HFFc6 (cell line): ENCODE measurements at regions not wholly inside any gene's neighbourhood (a gene's known extent, or its start where the extent isn't known, plus 50 kb on each side); places are given as distances from the start of the nearest gene placed in this dataset.

Experiments
- DNase-seq: peaks from one replicate; pipeline ENCODE4 v3.0.0-alpha.2; 2018
- H3K27ac Mint-ChIP-seq: 2 replicates; pipeline ENCODE4 v1.8.0; 2020; ENCODE audit warnings: mild to moderate bottlenecking, mixed read lengths
- H3K27me3 Mint-ChIP-seq: 2 replicates; pipeline ENCODE4 v1.8.0; 2021; ENCODE audit warnings: mild to moderate bottlenecking, moderate library complexity, mixed read lengths; ENCODE audit not compliant: insufficient read depth
- H3K36me3 Mint-ChIP-seq: 2 replicates; pipeline ENCODE4 v1.8.0; 2021; ENCODE audit warnings: low read depth, mixed read lengths
- H3K4me1 Mint-ChIP-seq: 2 replicates; pipeline ENCODE4 v1.8.0; 2020; ENCODE audit warnings: low read depth, mixed read lengths
- H3K4me3 Mint-ChIP-seq: 2 replicates; pipeline ENCODE4 v1.8.0; 2020; ENCODE audit warnings: mild to moderate bottlenecking, moderate library complexity, mixed read lengths
- H3K9me3 Mint-ChIP-seq: 2 replicates; pipeline ENCODE4 v1.8.0; 2020; ENCODE audit warnings: mild to moderate bottlenecking, mixed read lengths
- CTCF ChIP-seq: fragments of 200-600 bp; sonication (generic); IDR thresholded peaks from 2 replicates; pipeline ENCODE4 v1.5.0; 2021; ENCODE audit warnings: antibody characterized with exemption, mild to moderate bottlenecking

- Mint-ChIP-seq H3K4me1 (peaks cover 9% of the 10 kb centered on the region; the same call in 1 of the 2 replicates), H3K9me3 (no peaks in the 10 kb centered on the region), H3K36me3 (no peaks in the 10 kb centered on the region), H3K27me3 (no peaks in the 10 kb centered on the region), H3K27ac (no peak overlapping the region), H3K4me3 (no peak overlapping the region)
- DNase-seq: no peak
- no peak for TF ChIP-seq CTCF
Measured at GRCh38 chr5:163724305-163724704, 218.9 kb downstream of the MAT2B start.

- Mint-ChIP-seq H3K27ac (no peak overlapping the region), H3K4me1 (peaks cover 9% of the 10 kb centered on the region; the same call in 1 of the 2 replicates), H3K27me3 (peaks cover 2% of the 10 kb centered on the region; the same call in 1 of the 2 replicates), H3K36me3 (no peaks in the 10 kb centered on the region), H3K4me3 (no peak overlapping the region), H3K9me3 (no peaks in the 10 kb centered on the region)
- TF ChIP-seq CTCF: no peak
- no peak for DNase-seq
Measured at GRCh38 chr5:163727028-163727427, 221.6 kb downstream of the MAT2B start.

- DNase-seq: no peak
- peaks cover 9% of the 10 kb centered on the region; the same call in 1 of the 2 replicates for H3K4me1 Mint-ChIP-seq
- no peak for TF ChIP-seq CTCF
- no peak overlapping the region for H3K4me3 Mint-ChIP-seq
- peaks cover 3% of the 10 kb centered on the region; the same call in 1 of the 2 replicates for H3K27me3 Mint-ChIP-seq
- no peak overlapping the region for H3K27ac Mint-ChIP-seq
- no peaks in the 10 kb centered on the region for H3K36me3 Mint-ChIP-seq
- H3K9me3 Mint-ChIP-seq: no peaks in the 10 kb centered on the region
Measured at GRCh38 chr5:163730206-163730756, 224.9 kb downstream of the MAT2B start.

GRCh38 chr5:163731256-163731655 is 225.8 kb downstream of the MAT2B start:
- Mint-ChIP-seq H3K27ac (no peak overlapping the region), H3K27me3 (peaks cover 3% of the 10 kb centered on the region), H3K9me3 (no peaks in the 10 kb centered on the region), H3K4me3 (no peak overlapping the region), H3K36me3 (no peaks in the 10 kb centered on the region), H3K4me1 (peaks cover 9% of the 10 kb centered on the region; the same call in 1 of the 2 replicates)
- DNase-seq: no peak
- no peak for TF ChIP-seq CTCF

- peaks cover 3% of the 10 kb centered on the region for H3K27me3 Mint-ChIP-seq
- no peak for DNase-seq
- no peaks in the 10 kb centered on the region for H3K36me3 Mint-ChIP-seq
- no peaks in the 10 kb centered on the region for H3K9me3 Mint-ChIP-seq
- H3K4me3 Mint-ChIP-seq: no peak overlapping the region
- no peak overlapping the region for H3K27ac Mint-ChIP-seq
- no peak for TF ChIP-seq CTCF
- no peaks in the 10 kb centered on the region; the same call in 1 of the 2 replicates for H3K4me1 Mint-ChIP-seq
Measured at GRCh38 chr5:163735069-163735468, 229.7 kb downstream of the MAT2B start.

- no peaks in the 10 kb centered on the region for H3K4me1 Mint-ChIP-seq
- TF ChIP-seq CTCF: no peak
- no peak for DNase-seq
- peaks cover 11% of the 10 kb centered on the region; the same call in 1 of the 2 replicates for H3K9me3 Mint-ChIP-seq
- peaks cover 1% of the 10 kb centered on the region for H3K27me3 Mint-ChIP-seq
- H3K4me3 Mint-ChIP-seq: no peak overlapping the region
- H3K36me3 Mint-ChIP-seq: no peaks in the 10 kb centered on the region
- no peak overlapping the region for H3K27ac Mint-ChIP-seq
Measured at GRCh38 chr5:163747586-163747985, 242.2 kb downstream of the MAT2B start.
